HG03558 (cell line): ENCODE measurements at regions not wholly inside any gene's neighbourhood (a gene's known extent, or its start where the extent isn't known, plus 50 kb on each side); places are given as distances from the start of the nearest gene placed in this dataset.

Experiments
- ATAC-seq: cut with Tn5 transposase; IDR thresholded peaks from one replicate; pipeline ENCODE4 v1.9.1; 2021; ENCODE audit warnings: moderate number of reproducible peaks; ENCODE audit not compliant: unreplicated experiment; ENCODE audit errors: extremely low read depth

GRCh38 chr7:34451923-34452322 is 206.1 kb upstream of the NPSR1 start:
- ATAC-seq: no peak

- no peak for ATAC-seq
Measured at GRCh38 chr7:34452363-34452762, 205.7 kb upstream of the NPSR1 start.

- no peak for ATAC-seq
Measured at GRCh38 chr7:34453150-34453549, 204.9 kb upstream of the NPSR1 start.

GRCh38 chr7:34454381-34454780 is 203.6 kb upstream of the NPSR1 start:
- ATAC-seq: no peak

GRCh38 chr7:34457329-34457728 is 200.7 kb upstream of the NPSR1 start:
- ATAC-seq: no peak

GRCh38 chr7:34463830-34464229 is 194.2 kb upstream of the NPSR1 start:
- ATAC-seq: no peak

GRCh38 chr7:34471844-34472243 is 186.2 kb upstream of the NPSR1 start:
- no peak for ATAC-seq

GRCh38 chr7:34486371-34486770 is 171.6 kb upstream of the NPSR1 start:
- ATAC-seq: no peak

GRCh38 chr7:34487391-34488115 is 170.5 kb upstream of the NPSR1 start:
- ATAC-seq: no peak

- ATAC-seq: no peak
Measured at GRCh38 chr7:34488766-34489165, 169.3 kb upstream of the NPSR1 start.

- no peak for ATAC-seq
Measured at GRCh38 chr7:34491899-34492298, 166.1 kb upstream of the NPSR1 start.

- ATAC-seq: no peak
Measured at GRCh38 chr7:34493752-34494151, 164.3 kb upstream of the NPSR1 start.

GRCh38 chr7:34497153-34497777 is 160.8 kb upstream of the NPSR1 start:
- no peak for ATAC-seq

GRCh38 chr7:34501156-34501555 is 156.9 kb upstream of the NPSR1 start:
- ATAC-seq: no peak

GRCh38 chr7:34507191-34507590 is 150.8 kb upstream of the NPSR1 start:
- no peak for ATAC-seq

GRCh38 chr7:34523226-34523918 is 134.6 kb upstream of the NPSR1 start:
- ATAC-seq: no peak

- ATAC-seq: no peak
Measured at GRCh38 chr7:34530259-34530658, 127.8 kb upstream of the NPSR1 start.

- ATAC-seq: no peak
Measured at GRCh38 chr7:34539003-34539402, 119.0 kb upstream of the NPSR1 start.

- ATAC-seq: no peak
Measured at GRCh38 chr7:34544621-34545020, 113.4 kb upstream of the NPSR1 start.

- ATAC-seq: no peak
Measured at GRCh38 chr7:34550996-34551395, 107.0 kb upstream of the NPSR1 start.

GRCh38 chr7:34552502-34552901 is 105.5 kb upstream of the NPSR1 start:
- no peak for ATAC-seq
